Erythroblast (primary cell): ENCODE measurements at regions not wholly inside any gene's neighbourhood (a gene's known extent, or its start where the extent isn't known, plus 50 kb on each side); places are given as distances from the start of the nearest gene placed in this dataset.

Source experiments
- GATA1 ChIP-seq: IDR thresholded peaks from 2 replicates; pipeline ENCODE4 v1.6.1; 2011; ENCODE audit warnings: low read depth, mild to moderate bottlenecking, control low read depth, low read length, moderate library complexity
- POLR2A ChIP-seq: IDR thresholded peaks from 2 replicates; pipeline ENCODE4 v1.6.1; 2011; ENCODE audit warnings: mild to moderate bottlenecking, low read length

DNA sequence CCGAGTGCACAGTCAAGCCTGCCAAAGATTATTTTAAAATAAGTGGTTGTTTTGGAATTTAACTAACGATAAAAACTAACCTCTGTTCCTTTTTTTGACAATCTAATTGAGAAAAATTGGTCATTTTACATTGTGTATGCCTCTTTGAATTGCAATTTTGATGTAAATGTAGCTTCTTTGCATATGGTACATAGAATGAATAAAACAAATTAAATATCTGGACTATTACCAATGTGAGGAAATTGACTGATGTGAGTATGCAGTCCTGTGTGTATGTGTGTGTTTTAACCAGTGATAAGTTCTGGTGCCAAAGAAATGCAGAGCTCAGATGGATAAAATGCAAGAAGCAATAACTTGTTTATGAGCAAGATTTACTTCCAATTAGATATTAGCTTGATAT, 281.3 kb upstream of the ZP4 start:
- TF ChIP-seq GATA1 (no peak), POLR2A (no peak)
